Spleen (tissue), 11 donors: ENCODE measurements at regions not wholly inside any gene's neighbourhood (a gene's known extent, or its start where the extent isn't known, plus 50 kb on each side); places are given as distances from the start of the nearest gene placed in this dataset.

Experiments used
- DNase-seq: peaks from one replicate; pipeline ENCODE4 v3.0.0-alpha.2; 2020
- H3K27ac ChIP-seq, 8 donors: fragments of 200-600 bp; sonication (generic) in 7 of 8; 1 replicate in 4 of 8; 2 replicates in 4 of 8; pipeline versions ENCODE4 v1.5.0 to v1.8.0; 2016 to 2021; ENCODE audit warnings: inconsistent platforms in 4 of 8, mild to moderate bottlenecking in 4 of 8, moderate library complexity in 1 of 8
- H3K27me3 ChIP-seq, 7 donors: fragments of 200-600 bp; sonication (generic) in 6 of 7; replicated peaks in 1 of 7; 1 replicate in 4 of 7; 2 replicates in 3 of 7; pipeline versions ENCODE4 v1.5.0 to v1.8.0; 2016 to 2021; ENCODE audit warnings: inconsistent platforms in 3 of 7, mild to moderate bottlenecking in 1 of 7
- H3K36me3 ChIP-seq, 6 donors: fragments of 200-600 bp; sonication (generic) in 5 of 6; 1 replicate in 4 of 6; 2 replicates in 2 of 6; pipeline versions ENCODE4 v1.5.0 to v1.8.0; 2016 to 2021; ENCODE audit warnings: inconsistent platforms in 2 of 6
- H3K4me1 ChIP-seq, 6 donors: fragments of 200-600 bp; sonication (generic) in 5 of 6; 1 replicate in 3 of 6; 2 replicates in 3 of 6; pipeline versions ENCODE4 v1.5.0 to v1.8.0; 2016 to 2021; ENCODE audit warnings: inconsistent platforms in 3 of 6
- H3K4me3 ChIP-seq, 8 donors: fragments of 200-600 bp; sonication (generic) in 7 of 8; 1 replicate in 4 of 8; 2 replicates in 4 of 8; pipeline versions ENCODE4 v1.5.0 to v1.8.0; 2016 to 2021; ENCODE audit warnings: inconsistent platforms in 4 of 8, mild to moderate bottlenecking in 4 of 8, moderate library complexity in 2 of 8
- H3K9me3 ChIP-seq, 8 donors: fragments of 200-600 bp; sonication (generic) in 7 of 8; 1 replicate in 4 of 8; 2 replicates in 4 of 8; pipeline versions ENCODE4 v1.5.0 to v1.8.0; 2016 to 2021; ENCODE audit warnings: inconsistent platforms in 4 of 8
- POLR2A ChIP-seq, 3 donors: fragments of 450-650 bp; IDR thresholded peaks; one replicate each; pipeline ENCODE4 v1.5.1; 2017; ENCODE audit warnings: antibody characterized with exemption in 3 of 3, mild to moderate bottlenecking in 1 of 3
- POLR2AphosphoS5 ChIP-seq, 3 donors: sonication (generic); formaldehyde crosslinking; IDR thresholded peaks; one replicate each; pipeline ENCODE4 v1.5.1; 2017; ENCODE audit warnings: antibody characterized with exemption in 3 of 3
- WGBS, 5 donors: extraction: QIAGEN DNeasy Blood & Tissue Kit in 3 of 5; methylation state at CpG; one replicate each; pipeline versions ENCODE4 v1.1.5 to v1.1.7; 2013 to 2018; 5-methylcytosine and 5-hydroxymethylcytosine counted together
- intact Hi-C: fragments of 100-400 bp; cut with DNase I; formaldehyde crosslinking; loops from one replicate; pipeline ENCODE4 v1.15.0; 2023; ENCODE audit warnings: low total_unique reads
- TF ChIP-seq, protein P1 (sequence below), 11 experiments: fragments of 200-600 bp in 7 of 11; fragments of 450-650 bp in 4 of 11; sonication (generic) in 4 of 11; IDR thresholded peaks in 8 of 11; conservative IDR thresholded peaks in 3 of 11; 1 replicate in 7 of 11; 2 replicates in 4 of 11; pipeline versions ENCODE4 v1.4.0 to v1.8.0; 2016 to 2021; ENCODE audit warnings: antibody characterized with exemption in 11 of 11, inconsistent platforms in 4 of 11, mild to moderate bottlenecking in 1 of 11
- donor health status: healthy with polysubstance abuse.
- donor health status: DM: no; HTN: no; CAD: no; lungs with moderate emphysema.
- donor health status: DM: no; HTN: no; CAD: no.
- donor health status: Bipolar disorder and iron deficiency.
- donor health status: healthy.
- donor health status: DM: no; HTN: no; CAD: no.
- donor health status: DM: yes; HTN: yes; CAD: no.

DNA sequence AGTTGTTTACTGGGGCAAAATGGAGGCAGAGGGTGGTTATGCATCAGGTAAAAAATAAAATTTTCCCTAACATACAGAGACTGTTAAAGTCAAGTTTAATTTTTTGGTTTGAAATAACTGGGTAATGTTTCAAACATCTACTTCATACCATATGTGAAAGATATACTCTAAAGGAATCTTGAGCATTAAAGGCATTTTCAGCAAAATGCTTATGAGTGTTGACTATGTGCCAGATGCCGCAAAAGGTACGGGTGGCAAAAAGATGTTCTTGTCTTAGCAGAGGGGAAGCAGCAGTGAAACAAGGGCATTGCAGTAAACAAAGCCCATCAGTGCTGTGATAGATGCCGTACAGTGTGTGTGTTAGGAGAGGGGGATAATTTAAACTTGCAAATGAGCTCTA lies 263.1 kb upstream of the ID2 start:
- DNase-seq = no peak
- TF ChIP-seq POLR2AphosphoS5 (IDR thresholded peaks at IDR 0.05) (no peak), POLR2A (IDR thresholded peaks at IDR 0.05) (no peak)
- TF ChIP-seq, protein P1, sequence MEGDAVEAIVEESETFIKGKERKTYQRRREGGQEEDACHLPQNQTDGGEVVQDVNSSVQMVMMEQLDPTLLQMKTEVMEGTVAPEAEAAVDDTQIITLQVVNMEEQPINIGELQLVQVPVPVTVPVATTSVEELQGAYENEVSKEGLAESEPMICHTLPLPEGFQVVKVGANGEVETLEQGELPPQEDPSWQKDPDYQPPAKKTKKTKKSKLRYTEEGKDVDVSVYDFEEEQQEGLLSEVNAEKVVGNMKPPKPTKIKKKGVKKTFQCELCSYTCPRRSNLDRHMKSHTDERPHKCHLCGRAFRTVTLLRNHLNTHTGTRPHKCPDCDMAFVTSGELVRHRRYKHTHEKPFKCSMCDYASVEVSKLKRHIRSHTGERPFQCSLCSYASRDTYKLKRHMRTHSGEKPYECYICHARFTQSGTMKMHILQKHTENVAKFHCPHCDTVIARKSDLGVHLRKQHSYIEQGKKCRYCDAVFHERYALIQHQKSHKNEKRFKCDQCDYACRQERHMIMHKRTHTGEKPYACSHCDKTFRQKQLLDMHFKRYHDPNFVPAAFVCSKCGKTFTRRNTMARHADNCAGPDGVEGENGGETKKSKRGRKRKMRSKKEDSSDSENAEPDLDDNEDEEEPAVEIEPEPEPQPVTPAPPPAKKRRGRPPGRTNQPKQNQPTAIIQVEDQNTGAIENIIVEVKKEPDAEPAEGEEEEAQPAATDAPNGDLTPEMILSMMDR (IDR thresholded peaks at IDR 0.05 in 8 of 11, conservative IDR thresholded peaks at IDR 0.05 in 3 of 11) = no peak
- H3K4me1 ChIP-seq = peaks cover 0 to 28% (median 3%) of the 10 kb centered on the region in 6 donors
- H3K36me3 ChIP-seq = no peaks in the 10 kb centered on the region
- WGBS, 5 donors = 86 to 95% (median 89%) methylated on average over 3 of the region's 3 CpGs
- peaks cover 0 to 7% (median 0%) of the 10 kb centered on the region in 7 donors for H3K27me3 ChIP-seq
- no peak overlapping the region for H3K27ac ChIP-seq
- H3K9me3 ChIP-seq = no peaks in the 10 kb centered on the region
- no peak overlapping the region for H3K4me3 ChIP-seq
- intact Hi-C loops = no loop called here

DNA sequence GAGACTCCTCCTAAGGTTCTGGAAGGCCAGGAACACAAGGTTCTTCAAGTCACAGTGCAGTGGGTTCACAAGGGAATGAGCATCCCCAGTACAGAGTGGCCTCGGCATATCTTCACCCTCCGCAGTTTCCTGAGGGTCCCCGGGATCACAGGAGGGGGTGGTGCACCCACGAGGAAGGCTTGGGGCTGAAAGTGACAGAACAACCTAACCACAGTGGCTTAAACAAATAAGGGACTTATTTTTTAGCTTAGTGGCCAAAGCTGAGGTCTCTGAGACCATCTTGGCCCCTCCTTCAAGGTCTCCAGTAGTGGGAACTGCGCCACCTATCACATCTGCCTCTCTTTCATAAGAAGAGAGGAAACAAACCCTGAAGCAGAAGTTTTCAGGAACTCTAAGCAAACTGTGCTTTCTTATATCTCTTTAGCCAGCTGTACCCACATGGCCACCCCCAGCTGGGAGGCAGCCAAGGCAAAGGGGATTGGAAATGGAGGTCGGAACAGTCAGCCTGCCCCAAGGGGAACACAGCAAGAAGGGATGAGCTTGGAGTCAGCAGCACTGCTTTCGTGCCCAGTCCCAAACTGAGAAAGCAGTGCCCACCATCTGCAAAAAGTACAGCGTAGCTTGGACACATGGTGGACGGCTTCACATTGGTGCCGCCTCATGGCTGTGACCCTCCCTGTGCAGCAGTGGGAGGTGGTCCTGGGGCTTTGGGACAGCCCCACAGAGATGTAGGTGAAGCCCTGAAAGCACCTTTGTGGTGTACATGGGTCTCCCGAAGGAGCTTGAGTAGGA lies 260.0 kb upstream of the ID2 start:
- H3K9me3 ChIP-seq = no peaks in the 10 kb centered on the region
- intact Hi-C loops = no loop called here
- 62 to 80% (median 75%) methylated on average over 8 to 11 of the region's 11 CpGs for WGBS, 5 donors
- H3K36me3 ChIP-seq = no peaks in the 10 kb centered on the region
- no peak overlapping the region for H3K4me3 ChIP-seq
- H3K4me1 ChIP-seq = peaks cover 0 to 13% (median 3%) of the 10 kb centered on the region in 6 donors
- DNase-seq = no peak
- peaks cover 0 to 18% (median 0%) of the 10 kb centered on the region in 7 donors for H3K27me3 ChIP-seq
- no peak overlapping the region for H3K27ac ChIP-seq
- no peak for TF ChIP-seq POLR2A (IDR thresholded peaks at IDR 0.05)
- TF ChIP-seq POLR2AphosphoS5 (IDR thresholded peaks at IDR 0.05) = no peak
- TF ChIP-seq, protein P1 (IDR thresholded peaks at IDR 0.05 in 8 of 11, conservative IDR thresholded peaks at IDR 0.05 in 3 of 11) = no peak

DNA sequence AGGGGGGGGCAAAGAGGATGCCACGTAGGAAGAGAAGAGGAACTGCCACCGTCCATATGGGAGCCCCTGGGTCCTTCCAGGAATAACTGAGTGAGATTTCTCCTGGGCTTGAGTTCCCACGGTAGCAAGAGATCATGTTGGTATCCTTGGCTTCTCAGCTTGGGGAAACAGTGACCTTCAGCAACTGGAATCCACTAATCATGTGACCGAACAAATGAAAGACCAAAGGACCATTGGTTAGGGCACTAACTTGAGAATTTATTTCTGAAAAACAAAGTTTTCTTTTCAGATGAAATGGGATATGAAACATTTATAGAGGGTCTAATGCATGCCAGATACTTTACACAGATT lies 259.4 kb upstream of the ID2 start:
- 69 to 83% (median 75%) methylated on average over 4 of the region's 4 CpGs for WGBS, 5 donors
- Histone ChIP-seq H3K9me3 (no peaks in the 10 kb centered on the region), H3K36me3 (no peaks in the 10 kb centered on the region), H3K4me1 (peaks cover 0 to 13% (median 1%) of the 10 kb centered on the region in 6 donors), H3K4me3 (no peak overlapping the region), H3K27ac (no peak overlapping the region), H3K27me3 (peaks cover 0 to 23% (median 0%) of the 10 kb centered on the region in 7 donors)
- DNase-seq = no peak
- TF ChIP-seq, protein P1 (IDR thresholded peaks at IDR 0.05 in 8 of 11, conservative IDR thresholded peaks at IDR 0.05 in 3 of 11) = no peak
- TF ChIP-seq POLR2A (IDR thresholded peaks at IDR 0.05) (no peak), POLR2AphosphoS5 (IDR thresholded peaks at IDR 0.05) (no peak)
- intact Hi-C loops = no loop called here

DNA sequence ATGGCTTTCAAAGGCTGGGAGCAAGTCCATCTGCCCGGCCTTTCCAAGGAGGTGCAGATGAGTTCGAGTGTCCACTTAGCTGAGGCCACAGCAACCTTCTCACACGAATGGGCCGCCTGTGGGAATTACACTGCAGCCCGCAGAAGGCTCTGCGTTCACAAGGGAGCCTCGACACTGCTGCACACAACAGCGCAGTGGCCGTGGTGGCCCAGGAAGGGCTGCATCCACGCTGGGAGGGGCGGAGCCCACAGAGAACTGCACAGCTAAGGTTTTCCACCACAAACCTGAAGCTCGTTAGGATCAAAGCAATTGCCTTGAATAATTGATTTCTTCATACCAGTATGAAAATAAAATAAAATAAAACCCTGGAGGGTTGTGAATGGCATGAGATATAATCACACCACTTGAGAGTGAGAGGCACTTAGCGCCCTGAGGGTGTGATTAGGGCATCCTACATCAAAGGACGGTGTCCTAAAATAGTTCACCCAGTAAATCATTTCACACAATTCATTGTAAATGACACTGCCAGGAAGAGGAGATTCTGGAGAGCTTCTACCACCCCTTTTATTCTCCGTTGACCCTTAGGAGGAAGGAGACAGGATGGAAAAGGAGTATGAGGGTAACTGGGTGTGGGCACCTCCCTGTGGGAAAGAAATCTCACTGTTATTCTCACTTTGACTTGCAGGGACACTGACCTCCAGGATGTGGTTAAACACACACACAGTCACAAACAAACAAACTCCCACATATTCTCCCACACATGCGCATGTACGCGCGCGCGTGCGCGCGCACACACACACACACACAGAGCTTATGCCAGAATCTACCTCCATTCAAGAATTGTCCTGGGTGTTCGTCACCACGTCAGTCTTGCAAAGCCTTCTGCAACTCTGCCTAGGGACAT lies 256.6 kb upstream of the ID2 start:
- Histone ChIP-seq H3K4me3 (no peak overlapping the region), H3K27ac (peak overlapping the region in 1 of 8 donors; percentile 6), H3K27me3 (peaks cover 0 to 23% (median 0%) of the 10 kb centered on the region in 7 donors), H3K9me3 (no peaks in the 10 kb centered on the region), H3K36me3 (no peaks in the 10 kb centered on the region), H3K4me1 (peaks cover 0 to 23% (median 3%) of the 10 kb centered on the region in 6 donors)
- no peak for DNase-seq
- 81 to 91% (median 89%) methylated on average over 25 to 26 of the region's 26 CpGs for WGBS, 5 donors
- no peak for TF ChIP-seq POLR2AphosphoS5 (IDR thresholded peaks at IDR 0.05)
- TF ChIP-seq, protein P1 (IDR thresholded peaks at IDR 0.05 in 8 of 11, conservative IDR thresholded peaks at IDR 0.05 in 3 of 11) = no peak
- no peak for TF ChIP-seq POLR2A (IDR thresholded peaks at IDR 0.05)
- intact Hi-C loops = no loop called here
